H1 (cell line): ENCODE measurements at regions not wholly inside any gene's neighbourhood (a gene's known extent, or its start where the extent isn't known, plus 50 kb on each side); places are given as distances from the start of the nearest gene placed in this dataset.

ENCODE experiments used
- CTCF ChIA-PET: fragments of 300-600 bp; sonication (Branson Sonifier 250); formaldehyde crosslinking; loops from one replicate; lab custom pipeline; 2021; ENCODE audit not compliant: partially characterized antibody; lab: Charles Lee
- POLR2A ChIA-PET: fragments of 300-600 bp; sonication (Branson Sonifier 250); formaldehyde crosslinking; loops from one replicate; lab custom pipeline; 2021; ENCODE audit warnings: inconsistent platforms; ENCODE audit not compliant: partially characterized antibody; lab: Charles Lee
- DNase-seq, 2 experiments: peaks; one replicate each; pipeline versions ENCODE4 v3.0.0 to v3.0.0-alpha.2; 2010 to 2022; ENCODE audit warnings: low spot score in 2 of 2, low read depth in 1 of 2, mixed read lengths in 1 of 2
- FAIRE-seq: peaks from 2 replicates; lab custom pipeline; 2011; peaks lifted over from hg19 to GRCh38; lab: Jason Lieb, UNC
- H2AFZ ChIP-seq: 2 replicates; pipeline ENCODE4 v1.8.1; 2012; ENCODE audit warnings: low read length, inconsistent platforms
- H2AK5ac ChIP-seq: 2 replicates; pipeline ENCODE4 v1.6.1; 2013; ENCODE audit warnings: low read depth, low read length
- H2BK120ac ChIP-seq: replicated peaks from 2 replicates; pipeline ENCODE3; 2013; ENCODE audit warnings: low read depth, low read length, inconsistent platforms
- H2BK12ac ChIP-seq: 2 replicates; pipeline ENCODE4 v1.6.1; 2013; ENCODE audit warnings: low read depth, low read length
- H2BK15ac ChIP-seq: 2 replicates; pipeline ENCODE4 v1.6.1; 2013; ENCODE audit warnings: low read length
- H2BK20ac ChIP-seq: 2 replicates; pipeline ENCODE4 v1.6.1; 2013; ENCODE audit warnings: low read length
- H2BK5ac ChIP-seq: 2 replicates; pipeline ENCODE4 v1.6.1; 2013; ENCODE audit warnings: low read depth, low read length
- H3K14ac ChIP-seq: 2 replicates; pipeline ENCODE4 v1.6.1; 2013; ENCODE audit warnings: inconsistent platforms; ENCODE audit not compliant: insufficient read length
- H3K18ac ChIP-seq: 2 replicates; pipeline ENCODE4 v1.6.1; 2013; ENCODE audit warnings: low read length; ENCODE audit errors: extremely low read depth
- H3K23ac ChIP-seq: 2 replicates; pipeline ENCODE4 v1.6.1; 2013; ENCODE audit warnings: inconsistent platforms; ENCODE audit not compliant: insufficient read length
- H3K23me2 ChIP-seq: 2 replicates; pipeline ENCODE4 v1.6.1; 2013; ENCODE audit warnings: low read depth, low read length
- H3K27ac ChIP-seq: 2 replicates; pipeline ENCODE4 v1.6.1; 2011; ENCODE audit warnings: low read depth, low read length, inconsistent platforms
- H3K27me3 ChIP-seq, 4 experiments: replicated peaks in 1 of 4; 1 replicate in 1 of 4; 2 replicates in 3 of 4; pipeline versions ENCODE4 v1.6.1 to v1.8.1; 2011 to 2013; ENCODE audit warnings: low read length in 3 of 4, mild to moderate bottlenecking in 3 of 4, inconsistent platforms in 2 of 4, mixed read lengths in 2 of 4, moderate library complexity in 1 of 4; ENCODE audit not compliant: control insufficient read depth in 3 of 4, insufficient read depth in 3 of 4; ENCODE audit errors: extremely low read depth in 1 of 4
- H3K36me3 ChIP-seq, 4 experiments: 2 replicates each; pipeline versions ENCODE4 v1.6.1 to v1.8.1; 2011 to 2013; ENCODE audit warnings: mild to moderate bottlenecking in 4 of 4, low read length in 3 of 4, moderate library complexity in 2 of 4, control low read depth in 1 of 4, inconsistent platforms in 1 of 4; ENCODE audit not compliant: insufficient read depth in 4 of 4, control insufficient read depth in 2 of 4
- H3K4ac ChIP-seq: replicated peaks from 2 replicates; pipeline ENCODE3; 2013; ENCODE audit warnings: low read length, low read depth, mixed read lengths, inconsistent platforms; ENCODE audit not compliant: insufficient read length
- H3K4me1 ChIP-seq, 4 experiments: replicated peaks in 1 of 4; 1 replicate in 1 of 4; 2 replicates in 3 of 4; pipeline versions ENCODE4 v1.6.1 to v1.8.1; 2011 to 2013; ENCODE audit warnings: low read length in 3 of 4, inconsistent platforms in 2 of 4, mixed read lengths in 1 of 4; ENCODE audit not compliant: insufficient read depth in 4 of 4, control insufficient read depth in 3 of 4
- H3K4me2 ChIP-seq, 2 experiments: 2 replicates each; pipeline versions ENCODE4 v1.6.1 to v1.8.1; 2011 to 2013; ENCODE audit warnings: low read depth in 2 of 2, low read length in 2 of 2, control low read depth in 1 of 2, inconsistent platforms in 1 of 2, mild to moderate bottlenecking in 1 of 2; ENCODE audit not compliant: insufficient read depth in 1 of 2
- H3K4me3 ChIP-seq, 4 experiments: fragments of 200-600, 300-600 bp in 1 of 4; sonication (generic), shearing (Covaris generic), sonication (Bioruptor Twin) in 1 of 4; 2 replicates each; pipeline versions ENCODE4 v1.5.1 to v1.8.1; 2011 to 2016; ENCODE audit warnings: low read length in 4 of 4, low read depth in 3 of 4, control low read depth in 2 of 4, inconsistent platforms in 2 of 4, mild to moderate bottlenecking in 2 of 4, mixed read lengths in 1 of 4, moderate library complexity in 1 of 4; ENCODE audit not compliant: insufficient read depth in 2 of 4; ENCODE audit errors: extremely low read depth in 1 of 4
- H3K56ac ChIP-seq: replicated peaks from 2 replicates; pipeline ENCODE3; 2013; ENCODE audit warnings: low read depth, mild to moderate bottlenecking, mixed read lengths, low read length, inconsistent platforms; ENCODE audit not compliant: insufficient read length
- H3K79me1 ChIP-seq: 2 replicates; pipeline ENCODE4 v1.6.1; 2013; ENCODE audit warnings: low read depth, low read length, control low read depth
- H3K79me2 ChIP-seq, 2 experiments: 2 replicates each; pipeline versions ENCODE4 v1.6.1 to v1.8.1; 2012 to 2013; ENCODE audit warnings: low read length in 2 of 2, mild to moderate bottlenecking in 2 of 2, inconsistent platforms in 1 of 2; ENCODE audit not compliant: insufficient read depth in 2 of 2, control insufficient read depth in 1 of 2
- H3K9ac ChIP-seq, 4 experiments: replicated peaks in 1 of 4; 1 replicate in 1 of 4; 2 replicates in 3 of 4; pipeline versions ENCODE4 v1.6.1 to v1.8.1; 2011 to 2013; ENCODE audit warnings: low read depth in 3 of 4, low read length in 3 of 4, control low read depth in 2 of 4, mild to moderate bottlenecking in 2 of 4, moderate library complexity in 2 of 4, inconsistent platforms in 1 of 4; ENCODE audit errors: extremely low read depth in 1 of 4
- H3K9me3 ChIP-seq, 2 experiments: 2 replicates each; pipeline versions ENCODE4 v1.6.1 to v1.8.1; 2012 to 2013; ENCODE audit warnings: mild to moderate bottlenecking in 2 of 2, moderate library complexity in 2 of 2, control low read depth in 1 of 2, inconsistent platforms in 1 of 2, low read depth in 1 of 2, low read length in 1 of 2, mixed read lengths in 1 of 2; ENCODE audit not compliant: insufficient read depth in 2 of 2
- H4K20me1 ChIP-seq, 2 experiments: replicated peaks in 1 of 2; 2 replicates each; pipeline versions ENCODE3 to v1.8.1; 2011 to 2013; ENCODE audit warnings: inconsistent platforms in 2 of 2, low read length in 2 of 2, mild to moderate bottlenecking in 1 of 2; ENCODE audit not compliant: insufficient read depth in 2 of 2, control insufficient read depth in 1 of 2
- H4K5ac ChIP-seq: 2 replicates; pipeline ENCODE4 v1.6.1; 2013; ENCODE audit warnings: low read length, low read depth, mixed read lengths, inconsistent platforms; ENCODE audit not compliant: insufficient read length
- H4K8ac ChIP-seq: 2 replicates; pipeline ENCODE4 v1.8.0; 2013; ENCODE audit warnings: mild to moderate bottlenecking, moderate library complexity, low read length, inconsistent platforms; ENCODE audit not compliant: insufficient read depth; ENCODE audit errors: extremely low read depth
- H4K91ac ChIP-seq: replicated peaks from 2 replicates; pipeline ENCODE3; 2013; ENCODE audit warnings: low read length, mixed read lengths, inconsistent platforms; ENCODE audit not compliant: insufficient read length
- CHD2 ChIP-seq: IDR thresholded peaks from 2 replicates; pipeline ENCODE4 v1.6.1; 2012; ENCODE audit warnings: low read length, improper control_type of control experiment
- CTCF ChIP-seq, 3 experiments: IDR thresholded peaks; 1 replicate in 2 of 3; 2 replicates in 1 of 3; pipeline versions ENCODE4 v1.5.1 to v1.6.1; 2011; ENCODE audit warnings: low read length in 3 of 3, mild to moderate bottlenecking in 3 of 3, inconsistent platforms in 2 of 3, low read depth in 1 of 3, moderate library complexity in 1 of 3; ENCODE audit not compliant: insufficient read depth in 1 of 3; ENCODE audit errors: control extremely low read depth in 1 of 3
- EGR1 ChIP-seq: IDR thresholded peaks from 2 replicates; pipeline ENCODE4 v1.6.1; 2011; ENCODE audit warnings: low read depth, low read length, borderline replicate concordance
- GTF2F1 ChIP-seq: IDR thresholded peaks from 2 replicates; pipeline ENCODE4 v1.6.1; 2012; ENCODE audit warnings: low read depth, low read length, improper control_type of control experiment, borderline replicate concordance
- HDAC6 ChIP-seq: IDR thresholded peaks from one replicate; pipeline ENCODE4 v1.7.1; 2012; ENCODE audit warnings: low read depth, mild to moderate bottlenecking, inconsistent platforms, low read length, moderate library complexity
- JUND ChIP-seq: IDR thresholded peaks from 2 replicates; pipeline ENCODE4 v1.6.1; 2011; ENCODE audit warnings: mild to moderate bottlenecking, improper control_type of control experiment, low read length
- SIRT6 ChIP-seq: IDR thresholded peaks from one replicate; pipeline ENCODE4 v1.7.1; 2012; ENCODE audit warnings: low read length, inconsistent platforms
- USF2 ChIP-seq: IDR thresholded peaks from 2 replicates; pipeline ENCODE4 v1.6.1; 2011; ENCODE audit warnings: low read length, improper control_type of control experiment
- YY1 ChIP-seq: IDR thresholded peaks from 2 replicates; pipeline ENCODE4 v1.6.1; 2011; ENCODE audit warnings: low read depth, mild to moderate bottlenecking, low read length
- ZNF274 ChIP-seq: IDR thresholded peaks from 2 replicates; pipeline ENCODE4 v1.7.0; 2012; ENCODE audit warnings: low read length, borderline replicate concordance; ENCODE audit errors: extremely low read depth
- WGBS, 2 experiments: shearing (Covaris generic) in 1 of 2; methylation state at CpG; one replicate each; pipeline versions ENCODE4 v1.1.6 to v1.1.7; 2013 to 2015; ENCODE audit warnings: low lambda C conversion rate in 2 of 2, mixed read lengths in 2 of 2, inconsistent platforms in 1 of 2, low coverage in 1 of 2, missing lambda C conversion rate in 1 of 2; ENCODE audit not compliant: insufficient replicate concordance in 2 of 2, insufficient coverage in 1 of 2, insufficient read length in 1 of 2; ENCODE audit errors: extremely low coverage in 1 of 2, missing lambda C conversion rate in 1 of 2; 5-methylcytosine and 5-hydroxymethylcytosine counted together

- peak overlapping the region; percentile 35; the same call in 1 of the 2 replicates for H3K18ac ChIP-seq
- no peaks in the 10 kb centered on the region for H3K79me2 ChIP-seq
- H3K36me3 ChIP-seq, result peaks cover 0 to 7% (median 0%) of the 10 kb centered on the region in 4 experiments; a peak in 2 of 8 replicates
- H3K56ac ChIP-seq, result no peak overlapping the region
- peak overlapping the region; percentile 83 for H4K91ac ChIP-seq
- no peak overlapping the region for H3K4me2 ChIP-seq
- peaks cover 5 to 17% (median 12%) of the 10 kb centered on the region in 4 experiments; a peak in 6 of 7 replicates for H3K4me1 ChIP-seq
- peak overlapping the region; percentile 79; the same call in 1 of the 2 replicates for H2BK5ac ChIP-seq
- DNase-seq (no peak), FAIRE-seq (no peak)
- H3K9ac ChIP-seq, result no peak overlapping the region
- no peaks in the 10 kb centered on the region for H4K20me1 ChIP-seq
- no peak overlapping the region for H3K4me3 ChIP-seq
- H3K14ac ChIP-seq, result no peak overlapping the region
- no peaks in the 10 kb centered on the region for H3K79me1 ChIP-seq
- peak overlapping the region; percentile 73 for H2BK20ac ChIP-seq
- H3K4ac ChIP-seq, result no peak overlapping the region
- POLR2A ChIA-PET, result interaction anchor here (0.6 to 1.8 kb wide), 5 partner anchors 11 to 189 kb away, joined by 3 to 9 read pairs (median 5); no protein-coding TSS in a partner anchor
- H3K27ac ChIP-seq, result 0 out of 2 replicates have a peak overlapping the region, but pooled peaks have one; percentile 22
- H4K5ac ChIP-seq, result no peak overlapping the region
- H2BK15ac ChIP-seq, result no peak overlapping the region; the same call in 1 of the 2 replicates
- H3K23ac ChIP-seq, result no peak overlapping the region
- H3K23me2 ChIP-seq, result no peaks in the 10 kb centered on the region
- peak overlapping the region; percentile 92 for H2BK120ac ChIP-seq
- CTCF ChIA-PET, result interaction anchor here (0.9 to 3.2 kb wide), 4 partner anchors 17 to 176 kb away, joined by 3 to 9 read pairs (median 4); no protein-coding TSS in a partner anchor
- no peaks in the 10 kb centered on the region for H3K27me3 ChIP-seq
- peaks cover 19 to 22% of the 10 kb centered on the region in 2 experiments for H3K9me3 ChIP-seq
- H2BK12ac ChIP-seq, result no peak overlapping the region; the same call in 1 of the 2 replicates
- 63% methylated on average over 1 of the region's 1 CpG; no CpG with 5 or more reads in 1 of the 2 experiments for WGBS, 2 experiments
- no peak overlapping the region for H4K8ac ChIP-seq
- no peak overlapping the region for H2AK5ac ChIP-seq
- peak overlapping the region; percentile 85 for H2AFZ ChIP-seq
- TF ChIP-seq JUND (no peak), ZNF274 (no peak), EGR1 (no peak), HDAC6 (no peak), CHD2 (no peak), CTCF (IDR thresholded peaks at IDR 0.05; ENCODE audit: control extremely low read depth in 1 of 3, insufficient read depth in 1 of 3, low read depth in 1 of 3, low read length in 3 of 3) (no peak), YY1 (no peak), GTF2F1 (no peak), SIRT6 (no peak), USF2 (no peak)
Measured at GRCh38 chr6:106803188-106803587, 171.3 kb downstream of the CD24 start.
